LNCaP clone FGC (cell line): ENCODE measurements at regions not wholly inside any gene's neighbourhood (a gene's known extent, or its start where the extent isn't known, plus 50 kb on each side); places are given as distances from the start of the nearest gene placed in this dataset.

Source experiments
- DNase-seq: peaks from one replicate; pipeline ENCODE4 v3.0.0-alpha.2; 2011; ENCODE audit warnings: low read depth
- H3K4me3 ChIP-seq: 2 replicates; pipeline ENCODE4 v1.5.1; 2011; ENCODE audit warnings: mild to moderate bottlenecking, low read depth, low read length, control low read depth
- CTCF ChIP-seq: IDR thresholded peaks from 2 replicates; pipeline ENCODE4 v1.5.1; 2012; ENCODE audit warnings: mild to moderate bottlenecking; ENCODE audit not compliant: control insufficient read depth, insufficient read depth; ENCODE audit errors: extremely low read depth

DNA sequence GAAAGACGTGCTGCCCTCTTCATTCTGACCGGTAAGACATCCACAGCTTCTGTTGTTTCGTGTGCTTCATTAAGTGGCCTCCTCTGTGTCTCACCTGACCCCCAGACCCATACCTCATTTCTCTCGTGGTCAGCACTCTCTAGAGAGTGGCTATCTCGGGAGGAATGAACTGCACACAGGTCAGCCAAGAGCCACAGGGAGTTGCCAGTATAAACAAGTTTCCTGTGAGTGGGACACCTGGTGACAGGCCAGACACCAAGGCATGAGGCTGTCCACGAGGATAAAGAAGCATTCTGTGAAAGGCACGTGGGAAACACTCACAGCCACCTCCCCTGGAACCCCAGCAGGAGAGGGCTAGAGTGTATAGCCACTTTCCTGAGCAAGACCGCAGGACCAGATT lies 115.8 kb downstream of the NUFIP1 start:
- H3K4me3 ChIP-seq, result no peak overlapping the region
- DNase-seq, result no peak
- no peak for TF ChIP-seq CTCF

DNA sequence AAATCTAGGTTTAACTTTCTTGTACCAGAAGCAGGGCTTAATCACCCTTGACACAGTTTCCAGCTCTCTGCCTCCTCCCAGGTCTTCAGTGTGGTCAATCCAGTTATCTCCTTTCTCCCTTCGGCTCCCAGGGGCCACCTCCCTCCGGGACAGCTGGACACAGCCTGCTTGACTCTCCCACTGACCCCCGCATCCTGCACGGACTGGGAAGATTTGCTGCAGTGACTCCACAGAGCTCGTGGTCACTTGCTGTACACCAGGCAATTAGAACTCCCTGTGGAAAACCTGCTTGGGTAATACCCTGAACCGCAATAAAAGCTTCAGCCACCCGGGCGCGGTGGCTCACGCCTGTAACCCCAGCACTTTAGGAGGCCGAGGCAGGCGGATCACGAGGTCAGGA lies 116.5 kb downstream of the NUFIP1 start:
- no peak overlapping the region for H3K4me3 ChIP-seq
- DNase-seq, result no peak
- TF ChIP-seq CTCF, result no peak

GRCh38 chr13:44870456-44870929 lies 118.8 kb downstream of the NUFIP1 start:
- TF ChIP-seq CTCF, result no peak
- no peak for DNase-seq
- no peak overlapping the region for H3K4me3 ChIP-seq

DNA sequence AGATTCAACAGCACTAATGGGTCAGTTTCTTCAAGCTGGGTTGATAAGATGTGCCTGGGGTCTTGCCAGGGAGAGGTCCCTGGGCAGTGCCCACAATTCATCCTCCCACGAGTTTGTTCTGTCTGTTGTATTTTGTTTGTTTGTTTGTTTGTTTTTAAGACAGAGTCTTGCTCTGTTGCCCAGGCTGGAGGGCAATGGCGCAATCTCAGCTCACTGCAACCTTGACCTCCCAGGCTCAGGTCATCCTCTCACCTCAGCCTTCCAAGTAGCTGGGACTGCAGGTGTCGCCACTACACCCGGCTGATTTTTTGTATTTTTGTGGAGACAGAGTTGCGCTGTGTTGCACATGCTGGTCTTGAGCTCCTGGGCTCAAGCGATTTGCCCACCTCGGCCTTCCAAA lies 120.1 kb downstream of the NUFIP1 start:
- no peak for TF ChIP-seq CTCF
- no peak overlapping the region for H3K4me3 ChIP-seq
- DNase-seq, result no peak

DNA sequence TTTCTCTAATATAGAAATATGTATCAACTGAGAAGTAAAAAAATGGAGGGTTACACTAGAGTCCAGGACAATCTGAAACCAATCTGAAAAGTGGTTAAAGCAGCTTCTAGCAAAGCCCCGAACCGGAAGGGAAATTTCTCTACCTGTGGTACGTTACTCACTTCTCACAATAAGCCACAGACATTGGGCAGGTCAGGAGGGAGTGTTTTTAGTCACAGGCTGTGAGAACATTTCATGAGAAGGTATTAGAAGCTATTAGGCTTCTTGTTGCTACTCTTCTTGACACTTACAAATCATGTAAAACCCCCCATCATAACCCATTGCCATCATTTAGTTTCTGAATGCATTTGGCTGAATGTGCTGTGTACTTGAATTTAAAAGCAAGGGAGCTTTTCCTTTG lies 120.9 kb downstream of the NUFIP1 start:
- no peak overlapping the region for H3K4me3 ChIP-seq
- TF ChIP-seq CTCF, result no peak
- DNase-seq, result no peak

DNA sequence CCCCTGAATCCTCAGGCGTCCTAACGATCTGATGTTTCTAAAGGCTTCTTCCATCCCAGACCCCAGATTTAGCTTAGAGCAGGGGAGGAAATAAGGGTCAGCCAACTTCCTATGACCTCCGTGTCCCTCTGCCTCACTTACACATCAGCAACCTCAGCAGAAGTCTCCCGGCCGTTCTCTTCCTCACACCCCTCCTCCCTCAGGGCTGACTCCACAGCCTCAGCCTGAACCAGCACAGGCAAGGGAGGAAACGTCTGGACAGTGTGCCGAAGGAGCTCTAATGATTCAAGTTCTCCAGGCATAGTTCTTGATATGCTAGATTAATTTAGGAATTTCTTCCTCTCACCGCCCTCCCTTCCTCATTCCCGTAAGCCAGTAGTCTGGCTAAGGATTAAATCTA lies 121.4 kb downstream of the NUFIP1 start:
- DNase-seq, result no peak
- H3K4me3 ChIP-seq, result no peak overlapping the region
- no peak for TF ChIP-seq CTCF

GRCh38 chr13:44866411-44866911 lies 122.8 kb downstream of the NUFIP1 start:
- no peak overlapping the region for H3K4me3 ChIP-seq
- DNase-seq, result no peak
- no peak for TF ChIP-seq CTCF
